ENCODE measurements at regions not wholly inside any gene's neighbourhood (a gene's known extent, or its start where the extent isn't known, plus 50 kb on each side); places are given as distances from the start of the nearest gene placed in this dataset.

DNA sequence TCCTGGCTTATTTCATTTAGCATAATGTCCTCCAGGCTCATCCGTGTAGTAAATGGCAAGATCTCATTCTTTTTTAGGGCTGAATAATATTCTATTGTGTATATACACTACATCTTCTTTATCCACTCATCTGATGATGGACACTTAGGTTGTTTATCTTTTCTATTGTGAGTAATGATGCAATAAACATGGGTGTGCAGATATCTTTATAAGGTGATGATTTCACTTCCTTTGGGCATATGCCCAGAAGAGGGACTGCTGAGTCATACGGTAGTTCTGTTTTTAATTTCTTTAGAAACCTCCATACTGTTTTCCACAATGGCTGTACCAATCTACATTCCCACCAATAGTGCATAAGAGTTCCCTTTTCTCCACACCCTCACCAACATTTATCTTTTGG lies 317.6 kb upstream of the CNKSR2 start:
- in situ Hi-C loops (cut with HindIII; ENCODE audit: low sequenced_read_pairs): no loop called here
- H3K4me3 ChIP-seq (ENCODE audit: low read depth, low read length): no peak overlapping the region
- DNase-seq (ENCODE audit: low read depth): no peak
- TF ChIP-seq, protein P1, sequence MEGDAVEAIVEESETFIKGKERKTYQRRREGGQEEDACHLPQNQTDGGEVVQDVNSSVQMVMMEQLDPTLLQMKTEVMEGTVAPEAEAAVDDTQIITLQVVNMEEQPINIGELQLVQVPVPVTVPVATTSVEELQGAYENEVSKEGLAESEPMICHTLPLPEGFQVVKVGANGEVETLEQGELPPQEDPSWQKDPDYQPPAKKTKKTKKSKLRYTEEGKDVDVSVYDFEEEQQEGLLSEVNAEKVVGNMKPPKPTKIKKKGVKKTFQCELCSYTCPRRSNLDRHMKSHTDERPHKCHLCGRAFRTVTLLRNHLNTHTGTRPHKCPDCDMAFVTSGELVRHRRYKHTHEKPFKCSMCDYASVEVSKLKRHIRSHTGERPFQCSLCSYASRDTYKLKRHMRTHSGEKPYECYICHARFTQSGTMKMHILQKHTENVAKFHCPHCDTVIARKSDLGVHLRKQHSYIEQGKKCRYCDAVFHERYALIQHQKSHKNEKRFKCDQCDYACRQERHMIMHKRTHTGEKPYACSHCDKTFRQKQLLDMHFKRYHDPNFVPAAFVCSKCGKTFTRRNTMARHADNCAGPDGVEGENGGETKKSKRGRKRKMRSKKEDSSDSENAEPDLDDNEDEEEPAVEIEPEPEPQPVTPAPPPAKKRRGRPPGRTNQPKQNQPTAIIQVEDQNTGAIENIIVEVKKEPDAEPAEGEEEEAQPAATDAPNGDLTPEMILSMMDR (IDR thresholded peaks at IDR 0.05; ENCODE audit: low read depth, low read length, missing control alignments): no peak

DNA sequence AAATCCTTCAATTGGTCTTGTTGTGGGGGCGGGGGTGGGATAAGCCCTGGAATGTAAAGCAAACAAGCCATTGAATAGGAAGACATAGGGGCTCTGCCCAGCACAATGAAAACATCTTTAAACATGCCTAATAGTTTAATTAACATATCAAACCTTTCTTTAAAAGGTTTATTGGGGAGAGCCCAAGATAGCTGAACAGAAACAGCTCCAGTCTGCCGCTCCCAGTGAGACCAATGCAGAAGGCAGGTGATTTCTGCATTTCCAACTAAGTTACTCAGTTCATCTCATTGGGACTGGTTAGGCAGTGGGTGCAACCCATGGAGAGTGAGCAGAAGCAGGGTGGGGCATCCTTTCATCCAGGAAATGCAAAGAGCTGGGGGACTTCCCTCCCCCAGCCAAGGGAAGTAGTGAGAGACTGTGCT lies 327.2 kb upstream of the CNKSR2 start:
- DNase-seq (ENCODE audit: low read depth): no peak
- no peak overlapping the region for H3K4me3 ChIP-seq (ENCODE audit: low read depth, low read length)
- TF ChIP-seq, protein P1 (IDR thresholded peaks at IDR 0.05; ENCODE audit: low read depth, low read length, missing control alignments): no peak
- in situ Hi-C loops (cut with HindIII; ENCODE audit: low sequenced_read_pairs): no loop called here

DNA sequence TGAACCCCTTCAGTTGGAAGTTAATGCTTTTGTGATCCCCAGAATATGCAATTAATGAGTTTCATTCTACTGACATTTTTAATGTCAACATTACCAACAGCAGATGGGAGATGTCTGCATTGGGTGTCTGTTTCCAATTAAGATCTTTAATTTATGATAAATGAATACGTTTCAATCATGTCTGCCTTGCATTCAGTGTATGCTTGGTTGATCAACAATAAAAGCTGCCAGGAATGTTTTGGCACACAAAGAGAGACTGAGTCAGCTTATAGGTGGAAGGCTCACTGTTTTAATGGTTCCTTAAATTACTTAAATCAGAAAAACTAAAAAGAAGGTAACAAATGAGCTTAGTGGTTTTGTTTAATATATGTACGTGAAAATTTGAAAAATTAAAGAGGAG lies 359.9 kb upstream of the CNKSR2 start:
- H3K4me3 ChIP-seq (ENCODE audit: low read depth, low read length): no peak overlapping the region
- no peak for DNase-seq (ENCODE audit: low read depth)
- in situ Hi-C loops (cut with HindIII; ENCODE audit: low sequenced_read_pairs): no loop called here
- TF ChIP-seq, protein P1 (IDR thresholded peaks at IDR 0.05; ENCODE audit: low read depth, low read length, missing control alignments): no peak

DNA sequence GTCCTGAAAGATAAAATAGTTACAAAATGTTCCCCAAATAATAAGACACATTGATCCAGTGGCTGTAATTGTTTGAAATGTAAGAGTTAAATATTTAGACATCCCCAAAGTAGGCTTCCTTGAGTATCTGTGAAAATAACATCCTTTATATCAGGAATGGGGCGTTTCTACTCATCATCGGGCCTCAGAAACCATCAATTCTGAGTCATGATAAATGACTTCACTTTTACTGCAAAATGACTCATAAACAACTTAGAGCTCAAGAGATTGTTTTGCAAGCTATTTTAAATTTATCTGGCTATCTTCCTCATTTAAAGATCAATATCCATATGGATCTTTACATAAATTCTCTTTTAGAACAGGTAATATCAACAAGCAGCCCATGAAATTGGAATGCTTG lies 369.4 kb upstream of the CNKSR2 start:
- H3K4me3 ChIP-seq (ENCODE audit: low read depth, low read length): no peak overlapping the region
- DNase-seq (ENCODE audit: low read depth): no peak
- in situ Hi-C loops (cut with HindIII; ENCODE audit: low sequenced_read_pairs): no loop called here
- TF ChIP-seq, protein P1 (IDR thresholded peaks at IDR 0.05; ENCODE audit: low read depth, low read length, missing control alignments): no peak

DNA sequence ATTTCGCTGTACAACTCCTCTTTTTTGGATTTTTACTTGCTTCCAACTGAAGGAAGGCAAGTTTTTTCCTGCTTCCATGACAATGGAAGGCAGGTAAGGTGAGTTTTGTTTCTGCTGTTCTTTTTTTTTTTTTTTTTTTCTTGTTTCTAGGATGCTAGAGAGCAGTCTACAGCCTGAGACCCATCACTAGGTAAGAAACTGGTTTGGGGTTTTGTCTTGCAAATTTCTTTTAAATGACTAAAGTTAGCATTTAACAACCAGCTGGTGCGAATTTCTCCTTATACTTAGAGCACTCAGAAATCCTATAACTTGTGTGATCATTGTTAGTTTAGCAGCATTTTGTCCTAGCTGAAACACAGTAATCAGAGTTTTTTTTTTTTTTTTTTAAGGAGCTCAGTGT lies 378.4 kb upstream of the CNKSR2 start:
- no peak for DNase-seq (ENCODE audit: low read depth)
- in situ Hi-C loops (cut with HindIII; ENCODE audit: low sequenced_read_pairs): no loop called here
- TF ChIP-seq, protein P1 (IDR thresholded peaks at IDR 0.05; ENCODE audit: low read depth, low read length, missing control alignments): no peak
- no peak overlapping the region for H3K4me3 ChIP-seq (ENCODE audit: low read depth, low read length)

DNA sequence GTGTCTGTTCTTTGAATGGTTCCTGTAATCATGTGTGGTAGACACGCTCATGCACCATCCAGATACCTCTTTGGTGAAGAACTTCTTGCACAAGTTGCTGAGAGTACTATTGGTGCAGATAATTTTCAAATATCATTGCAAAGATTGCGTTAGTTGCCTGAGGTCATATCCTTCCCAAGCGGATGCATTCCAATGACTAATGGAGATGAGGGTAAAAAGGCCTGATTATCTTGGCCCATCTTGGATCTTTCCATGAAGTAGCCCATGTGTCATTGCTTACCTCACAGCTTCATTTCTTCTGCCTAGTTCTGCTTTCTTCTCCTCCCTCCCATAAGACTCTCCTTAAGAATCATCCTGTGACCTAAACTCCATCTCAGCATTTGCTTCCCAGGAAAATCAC lies 384.9 kb upstream of the CNKSR2 start:
- DNase-seq (ENCODE audit: low read depth): no peak
- in situ Hi-C loops (cut with HindIII; ENCODE audit: low sequenced_read_pairs): no loop called here
- TF ChIP-seq, protein P1 (IDR thresholded peaks at IDR 0.05; ENCODE audit: low read depth, low read length, missing control alignments): no peak
- H3K4me3 ChIP-seq (ENCODE audit: low read depth, low read length): no peak overlapping the region

DNA sequence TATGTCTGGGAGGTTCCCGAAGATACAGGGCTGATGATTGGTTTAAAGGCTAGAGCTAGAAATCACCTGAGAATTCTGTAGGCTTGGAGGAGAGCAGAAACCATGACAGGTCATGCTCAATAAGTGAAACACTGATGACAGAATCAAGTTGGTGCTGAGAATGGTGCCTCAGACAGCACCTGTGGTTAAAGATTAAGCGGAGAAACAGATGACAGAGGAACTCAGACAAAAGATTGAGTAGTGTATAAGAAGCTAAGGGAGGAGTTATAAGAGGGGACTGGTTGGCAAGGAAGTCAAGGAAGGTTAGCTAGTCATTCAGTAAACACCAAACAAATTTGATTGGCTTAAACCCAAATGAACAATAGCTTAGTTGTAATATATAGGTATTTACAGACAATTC lies 385.4 kb upstream of the CNKSR2 start:
- TF ChIP-seq, protein P1 (IDR thresholded peaks at IDR 0.05; ENCODE audit: low read depth, low read length, missing control alignments): no peak
- no peak overlapping the region for H3K4me3 ChIP-seq (ENCODE audit: low read depth, low read length)
- in situ Hi-C loops (cut with HindIII; ENCODE audit: low sequenced_read_pairs): no loop called here
- no peak for DNase-seq (ENCODE audit: low read depth)

Data from astrocyte of the cerebellum (primary cell).